A673 (cell line): ENCODE measurements at regions not wholly inside any gene's neighbourhood (a gene's known extent, or its start where the extent isn't known, plus 50 kb on each side); places are given as distances from the start of the nearest gene placed in this dataset.

Source experiments
- EZH2 ChIP-seq: fragments of 200-600 bp; sonication (generic); IDR thresholded peaks from 2 replicates; pipeline ENCODE4 v1.6.1; 2017; ENCODE audit warnings: borderline replicate concordance, low read depth, mild to moderate bottlenecking, mixed read lengths, antibody characterized with exemption, low read length; ENCODE audit not compliant: poor library complexity, severe bottlenecking
- TF ChIP-seq, protein P1 (sequence below): fragments of 300-800, 200-600 bp; sonication (generic); conservative IDR thresholded peaks from 2 replicates; pipeline ENCODE4 v1.5.1; 2017; ENCODE audit warnings: low read depth, mild to moderate bottlenecking, antibody characterized with exemption, low read length, moderate library complexity, mixed read lengths

DNA sequence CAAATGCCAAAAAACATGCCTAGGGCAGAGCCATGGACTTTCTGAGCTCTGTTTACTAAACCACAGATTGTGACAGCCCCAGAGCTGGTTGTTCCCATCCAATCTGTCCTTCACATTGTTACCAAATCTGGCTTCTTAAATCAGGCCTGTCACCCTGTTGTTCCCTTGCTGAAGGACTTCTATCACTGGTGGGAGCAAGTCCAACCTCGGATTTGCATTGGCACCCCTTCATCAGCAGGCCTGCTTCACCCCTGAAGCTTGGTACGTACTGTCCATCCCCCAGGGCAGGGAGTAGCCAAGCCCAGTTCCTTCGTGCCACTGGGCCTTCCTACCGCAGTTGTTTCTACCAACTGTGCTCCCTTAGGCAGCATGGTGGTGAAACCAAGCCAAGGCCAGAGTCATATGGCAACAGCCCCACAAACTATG, 357.3 kb upstream of the JARID2 start:
- TF ChIP-seq, protein P1, sequence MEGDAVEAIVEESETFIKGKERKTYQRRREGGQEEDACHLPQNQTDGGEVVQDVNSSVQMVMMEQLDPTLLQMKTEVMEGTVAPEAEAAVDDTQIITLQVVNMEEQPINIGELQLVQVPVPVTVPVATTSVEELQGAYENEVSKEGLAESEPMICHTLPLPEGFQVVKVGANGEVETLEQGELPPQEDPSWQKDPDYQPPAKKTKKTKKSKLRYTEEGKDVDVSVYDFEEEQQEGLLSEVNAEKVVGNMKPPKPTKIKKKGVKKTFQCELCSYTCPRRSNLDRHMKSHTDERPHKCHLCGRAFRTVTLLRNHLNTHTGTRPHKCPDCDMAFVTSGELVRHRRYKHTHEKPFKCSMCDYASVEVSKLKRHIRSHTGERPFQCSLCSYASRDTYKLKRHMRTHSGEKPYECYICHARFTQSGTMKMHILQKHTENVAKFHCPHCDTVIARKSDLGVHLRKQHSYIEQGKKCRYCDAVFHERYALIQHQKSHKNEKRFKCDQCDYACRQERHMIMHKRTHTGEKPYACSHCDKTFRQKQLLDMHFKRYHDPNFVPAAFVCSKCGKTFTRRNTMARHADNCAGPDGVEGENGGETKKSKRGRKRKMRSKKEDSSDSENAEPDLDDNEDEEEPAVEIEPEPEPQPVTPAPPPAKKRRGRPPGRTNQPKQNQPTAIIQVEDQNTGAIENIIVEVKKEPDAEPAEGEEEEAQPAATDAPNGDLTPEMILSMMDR, result no peak
- no peak for TF ChIP-seq EZH2
